K562 (cell line): ENCODE measurements at regions not wholly inside any gene's neighbourhood (a gene's known extent, or its start where the extent isn't known, plus 50 kb on each side); places are given as distances from the start of the nearest gene placed in this dataset.

Source experiments
- CBX3 ChIP-seq, 2 experiments: IDR thresholded peaks; 1 replicate in 1 of 2; 2 replicates in 1 of 2; pipeline ENCODE4 v1.6.1; 2012; ENCODE audit warnings: inconsistent platforms in 2 of 2, low read length in 2 of 2, borderline replicate concordance in 1 of 2, control low read depth in 1 of 2
- CREB3L1 ChIP-seq: fragments of 450-650 bp; IDR thresholded peaks from 2 replicates; pipeline ENCODE4 v1.6.1; 2014; ENCODE audit warnings: low read depth, mild to moderate bottlenecking, moderate library complexity, borderline replicate concordance
- E2F8 ChIP-seq: fragments of 450-650 bp; IDR thresholded peaks from 2 replicates; pipeline ENCODE4 v1.7.1; 2018; ENCODE audit warnings: mild to moderate bottlenecking, low read depth; ENCODE audit not compliant: partially characterized antibody
- SMAD4 ChIP-seq: fragments of 250-450 bp; sonication (Bioruptor Pico); conservative IDR thresholded peaks from 2 replicates; pipeline ENCODE4 v1.8.0; 2021; ENCODE audit warnings: inconsistent platforms, mild to moderate bottlenecking, moderate library complexity
- ZNF280A ChIP-seq: fragments of 450-650 bp; IDR thresholded peaks from 2 replicates; pipeline ENCODE4 v1.6.1; 2018; ENCODE audit warnings: mild to moderate bottlenecking, low read depth; ENCODE audit not compliant: partially characterized antibody

GRCh38 chr20:10780901-10781300 is 107.1 kb upstream of the JAG1 start (continued):
- TF ChIP-seq E2F8: no peak
- no peak for TF ChIP-seq SMAD4 (CRISPR knock-in tag)
- TF ChIP-seq CBX3 (IDR thresholded peaks at IDR 0.05; ENCODE audit: borderline replicate concordance in 1 of 2, low read length in 2 of 2): no peak
- no peak for TF ChIP-seq CREB3L1
- no peak for TF ChIP-seq ZNF280A
